HG02885 (cell line): ENCODE measurements at regions not wholly inside any gene's neighbourhood (a gene's known extent, or its start where the extent isn't known, plus 50 kb on each side); places are given as distances from the start of the nearest gene placed in this dataset.

Experiments used
- ATAC-seq: cut with Tn5 transposase; IDR thresholded peaks from one replicate; pipeline ENCODE4 v1.9.1; 2021; ENCODE audit warnings: mild to moderate bottlenecking; ENCODE audit not compliant: unreplicated experiment, poor library complexity

GRCh38 chr7:84688671-84689070 lies 494.1 kb upstream of the SEMA3A start:
- no peak for ATAC-seq

GRCh38 chr7:84686373-84686772 lies 491.8 kb upstream of the SEMA3A start:
- ATAC-seq = no peak

GRCh38 chr7:84684836-84685480 lies 490.4 kb upstream of the SEMA3A start:
- ATAC-seq = no peak

GRCh38 chr7:84682543-84682942 lies 488.0 kb upstream of the SEMA3A start:
- no peak for ATAC-seq

- no peak for ATAC-seq
Measured at GRCh38 chr7:84678841-84679240, 484.3 kb upstream of the SEMA3A start.

- no peak for ATAC-seq
Measured at GRCh38 chr7:84677117-84677732, 482.6 kb upstream of the SEMA3A start.

GRCh38 chr7:84675633-84676034 lies 481.0 kb upstream of the SEMA3A start:
- no peak for ATAC-seq

- no peak for ATAC-seq
Measured at GRCh38 chr7:84674236-84674913, 479.8 kb upstream of the SEMA3A start.

GRCh38 chr7:84669177-84669732 lies 474.7 kb upstream of the SEMA3A start:
- no peak for ATAC-seq

GRCh38 chr7:84668116-84668515 lies 473.5 kb upstream of the SEMA3A start:
- no peak for ATAC-seq

GRCh38 chr7:84666651-84667050 lies 472.1 kb upstream of the SEMA3A start:
- ATAC-seq = no peak

GRCh38 chr7:84665339-84665738 lies 470.8 kb upstream of the SEMA3A start:
- ATAC-seq = no peak

- no peak for ATAC-seq
Measured at GRCh38 chr7:84664626-84665025, 470.0 kb upstream of the SEMA3A start.

- no peak for ATAC-seq
Measured at GRCh38 chr7:84663224-84663623, 468.6 kb upstream of the SEMA3A start.

- no peak for ATAC-seq
Measured at GRCh38 chr7:84658286-84658685, 463.7 kb upstream of the SEMA3A start.

- no peak for ATAC-seq
Measured at GRCh38 chr7:84654273-84654672, 459.7 kb upstream of the SEMA3A start.

- ATAC-seq = no peak
Measured at GRCh38 chr7:84651876-84652275, 457.3 kb upstream of the SEMA3A start.

- ATAC-seq = no peak
Measured at GRCh38 chr7:84647797-84648757, 453.5 kb upstream of the SEMA3A start.

GRCh38 chr7:84642611-84643010 lies 448.0 kb upstream of the SEMA3A start:
- no peak for ATAC-seq

GRCh38 chr7:84640637-84641036 lies 446.0 kb upstream of the SEMA3A start:
- no peak for ATAC-seq
